Activated CD4-positive, alpha-beta memory T cell treated with anti-CD3 and anti-CD28 coated beads for 36 hours (primary cell): ENCODE measurements at regions not wholly inside any gene's neighbourhood (a gene's known extent, or its start where the extent isn't known, plus 50 kb on each side); places are given as distances from the start of the nearest gene placed in this dataset.

Experiments
- CTCF ChIA-PET: fragments of 350-600 bp; sonication (Branson Sonifier 250); formaldehyde crosslinking; loops from one replicate; lab custom pipeline; 2021; ENCODE audit warnings: antibody characterized with exemption, inconsistent platforms; lab: Charles Lee
- POLR2A ChIA-PET: fragments of 350-600 bp; sonication (Branson Sonifier 250); formaldehyde crosslinking; loops from one replicate; lab custom pipeline; 2021; ENCODE audit warnings: antibody characterized with exemption; lab: Charles Lee
- DNase-seq: peaks from one replicate; pipeline ENCODE4 v3.0.0-alpha.2; 2020
- H3K27ac Mint-ChIP-seq: one replicate; pipeline ENCODE4 v1.8.0; 2021; ENCODE audit warnings: mixed read lengths
- H3K27me3 Mint-ChIP-seq: one replicate; pipeline ENCODE4 v1.8.0; 2021; ENCODE audit warnings: mixed read lengths
- H3K36me3 Mint-ChIP-seq: one replicate; pipeline ENCODE4 v1.8.0; 2021; ENCODE audit warnings: mixed read lengths
- H3K4me1 Mint-ChIP-seq: one replicate; pipeline ENCODE4 v1.8.0; 2021; ENCODE audit warnings: low read depth, mixed read lengths
- H3K4me3 Mint-ChIP-seq: one replicate; pipeline ENCODE4 v1.8.0; 2021; ENCODE audit warnings: mild to moderate bottlenecking, mixed read lengths
- H3K9me3 Mint-ChIP-seq: one replicate; pipeline ENCODE4 v1.8.0; 2021; ENCODE audit warnings: mixed read lengths
- intact Hi-C: fragments of 100-400 bp; cut with micrococcal nuclease; formaldehyde crosslinking; loops from one replicate; pipeline ENCODE4 v1.15.1; 2023

DNA sequence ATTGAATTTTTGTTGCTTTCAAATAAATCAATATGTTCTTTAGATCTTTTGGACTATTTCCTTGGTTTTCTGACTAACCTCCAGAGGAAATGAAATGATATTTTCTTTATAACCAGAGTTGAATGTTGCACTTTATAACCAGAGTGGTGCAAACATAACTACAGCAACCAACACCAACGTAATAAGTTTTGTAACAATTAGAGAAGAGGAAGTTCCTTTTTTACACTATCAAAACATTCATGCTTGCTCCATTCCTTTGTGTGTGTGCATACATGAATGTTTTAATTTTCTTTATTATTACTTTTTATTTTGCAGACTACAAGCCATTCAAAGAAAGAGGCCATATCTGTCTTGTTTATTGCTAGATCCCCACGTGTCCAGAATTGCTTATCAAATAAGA is 193.0 kb upstream of the PPP3CA start:
- H3K27me3 Mint-ChIP-seq = peaks cover 5% of the 10 kb centered on the region
- no peak for DNase-seq
- POLR2A ChIA-PET = no interaction called here
- CTCF ChIA-PET = no interaction called here
- no peaks in the 10 kb centered on the region for H3K36me3 Mint-ChIP-seq
- no peak overlapping the region for H3K27ac Mint-ChIP-seq
- H3K4me3 Mint-ChIP-seq = no peak overlapping the region
- no peaks in the 10 kb centered on the region for H3K4me1 Mint-ChIP-seq
- intact Hi-C loops = no loop called here
- peaks cover 4% of the 10 kb centered on the region for H3K9me3 Mint-ChIP-seq

DNA sequence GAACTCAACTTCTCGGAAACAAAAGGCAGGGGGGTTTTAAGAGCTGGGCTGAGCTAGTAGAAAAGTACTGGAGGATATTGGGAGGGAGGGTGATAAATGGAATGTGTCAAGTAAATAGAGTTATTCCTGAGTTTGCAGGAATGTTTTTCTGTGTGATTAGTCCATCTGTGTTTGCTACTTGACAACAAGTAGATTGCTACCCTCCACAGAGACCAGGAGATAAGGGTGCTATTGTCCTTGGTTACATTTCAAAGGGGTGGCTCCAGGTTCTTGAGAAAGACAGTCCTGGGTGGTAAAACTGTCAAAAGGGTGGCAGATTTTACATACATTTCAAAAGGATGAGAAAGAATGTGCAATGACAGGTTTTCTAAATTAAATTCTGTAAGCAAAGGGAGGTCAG is 181.2 kb upstream of the PPP3CA start:
- intact Hi-C loops = loop anchor here (5.0 kb wide), 3 partner anchors 479 to 1436 kb away; no protein-coding TSS in a partner anchor
- H3K4me1 Mint-ChIP-seq = peaks cover 20% of the 10 kb centered on the region

DNA sequence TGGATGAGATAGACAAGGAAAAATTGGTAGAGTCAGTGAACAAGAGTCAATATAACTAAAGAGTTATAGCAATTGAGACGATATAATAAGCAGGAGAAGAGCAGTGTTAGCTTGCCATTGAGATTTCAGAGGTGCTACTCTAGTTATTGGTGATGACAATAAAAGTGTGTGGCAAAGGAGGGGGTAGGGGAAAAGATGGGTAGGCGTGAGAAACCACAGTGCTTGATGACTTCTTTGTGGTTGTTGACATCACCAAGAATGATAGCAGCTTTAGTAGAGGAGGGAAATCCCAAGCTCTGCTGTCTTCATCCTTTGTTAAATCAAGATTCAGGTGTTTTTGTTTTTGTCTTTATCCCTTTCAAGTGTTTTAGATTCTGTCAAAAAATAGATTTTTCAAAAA is 179.9 kb upstream of the PPP3CA start:
- Mint-ChIP-seq H3K4me3 (peak overlapping the region; percentile 12), H3K9me3 (no peaks in the 10 kb centered on the region), H3K27me3 (peaks cover 38% of the 10 kb centered on the region), H3K27ac (peak overlapping the region; percentile 30), H3K36me3 (peaks cover 3% of the 10 kb centered on the region), H3K4me1 (peaks cover 20% of the 10 kb centered on the region)
- CTCF ChIA-PET = interaction anchor here (1.1 to 2.3 kb wide), 3 partner anchors 108 to 358 kb away, joined by 3 to 8 read pairs (median 4); no protein-coding TSS in a partner anchor
- intact Hi-C loops = loop anchor here (1.0 to 5.0 kb wide), 8 partner anchors 12 to 1435 kb away; no protein-coding TSS in a partner anchor
- POLR2A ChIA-PET = interaction anchor here (0.6 to 1.6 kb wide), 3 partner anchors 9 to 179 kb away, joined by 3 to 7 read pairs (median 3); partner anchors contain the start of gene PPP3CA
- DNase-seq = peak; percentile 87

More for the DNA sequence above, 181.2 kb upstream of the PPP3CA start:
- POLR2A ChIA-PET = no interaction called here
- peaks cover 3% of the 10 kb centered on the region for H3K36me3 Mint-ChIP-seq
- H3K4me3 Mint-ChIP-seq = no peak overlapping the region
- H3K27me3 Mint-ChIP-seq = peaks cover 43% of the 10 kb centered on the region
- no peak overlapping the region for H3K27ac Mint-ChIP-seq
- DNase-seq = no peak
- CTCF ChIA-PET = no interaction called here
- H3K9me3 Mint-ChIP-seq = no peaks in the 10 kb centered on the region

DNA sequence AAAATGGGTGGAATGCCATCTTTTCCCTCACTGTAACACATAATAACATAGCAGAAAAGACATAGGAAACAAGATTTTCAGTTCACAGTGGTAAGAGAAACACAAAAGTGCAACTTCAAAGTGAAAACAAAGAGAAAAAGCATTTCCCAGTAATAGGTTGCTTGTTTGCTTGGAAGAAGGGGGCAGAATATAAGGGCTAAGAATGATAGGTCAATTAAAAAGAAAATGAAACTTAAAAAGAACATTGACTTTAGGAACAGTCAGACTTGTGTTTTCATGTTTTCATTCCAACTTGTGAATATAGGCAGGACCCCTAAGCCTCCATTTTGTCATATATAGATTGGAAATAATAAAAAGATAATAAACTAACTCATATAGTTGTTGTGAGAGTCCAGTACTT is 168.2 kb upstream of the PPP3CA start:
- Mint-ChIP-seq H3K36me3 (no peaks in the 10 kb centered on the region), H3K27ac (no peak overlapping the region), H3K27me3 (peaks cover 10% of the 10 kb centered on the region), H3K9me3 (no peaks in the 10 kb centered on the region), H3K4me1 (peaks cover 10% of the 10 kb centered on the region), H3K4me3 (no peak overlapping the region)
- intact Hi-C loops = loop anchor here (1.0 kb wide), 1 partner anchor 12 kb away; no protein-coding TSS in a partner anchor
- ChIA-PET POLR2A (no interaction called here), CTCF (no interaction called here)
- DNase-seq = no peak

DNA sequence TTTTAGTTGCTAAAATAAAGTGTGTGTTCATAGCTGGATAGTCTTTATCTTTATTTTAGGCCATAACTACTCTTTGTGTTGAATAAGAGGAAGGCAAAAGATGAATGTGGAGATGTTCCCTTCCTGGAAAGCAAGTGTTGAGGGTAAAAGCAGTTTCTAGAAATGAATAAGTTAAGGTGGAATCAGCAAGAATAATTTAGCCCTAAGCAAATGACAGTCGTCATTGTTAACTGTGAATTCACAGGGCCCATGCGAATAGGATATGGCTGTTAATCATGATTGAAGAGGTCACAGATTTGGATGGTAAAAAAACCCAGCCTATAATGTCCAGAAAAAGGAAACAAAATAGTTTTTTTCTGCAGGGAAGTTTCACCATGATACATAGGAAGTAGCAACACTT is 167.8 kb upstream of the PPP3CA start:
- CTCF ChIA-PET = no interaction called here
- POLR2A ChIA-PET = no interaction called here
- H3K4me3 Mint-ChIP-seq = no peak overlapping the region
- peaks cover 11% of the 10 kb centered on the region for H3K27me3 Mint-ChIP-seq
- DNase-seq = no peak
- no peaks in the 10 kb centered on the region for H3K9me3 Mint-ChIP-seq
- H3K27ac Mint-ChIP-seq = no peak overlapping the region
- no peaks in the 10 kb centered on the region for H3K36me3 Mint-ChIP-seq
- H3K4me1 Mint-ChIP-seq = peaks cover 10% of the 10 kb centered on the region
- intact Hi-C loops = loop anchor here (1.0 kb wide), 1 partner anchor 12 kb away; no protein-coding TSS in a partner anchor

DNA sequence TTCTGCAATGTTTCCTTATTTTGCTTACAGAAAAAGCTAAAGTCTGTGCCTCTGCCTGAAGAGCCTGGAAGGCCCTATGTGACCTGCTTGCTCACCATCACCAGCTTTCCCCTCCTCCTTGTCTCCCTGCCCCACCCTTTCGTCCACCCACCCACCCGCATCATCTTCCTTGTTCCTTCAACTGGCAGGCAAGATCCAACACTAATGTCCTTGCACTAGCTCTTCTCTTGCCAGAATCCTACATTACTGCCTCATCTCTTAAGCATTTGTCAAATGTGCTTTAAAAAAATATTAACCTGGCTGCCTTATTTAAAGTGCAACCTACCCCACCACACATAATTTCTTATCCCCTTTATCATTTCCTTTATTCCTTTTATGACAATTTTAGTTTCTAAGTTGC is 165.1 kb upstream of the PPP3CA start:
- H3K4me1 Mint-ChIP-seq = peaks cover 10% of the 10 kb centered on the region
- POLR2A ChIA-PET = no interaction called here
- H3K9me3 Mint-ChIP-seq = no peaks in the 10 kb centered on the region
- peaks cover 11% of the 10 kb centered on the region for H3K27me3 Mint-ChIP-seq
- no peak overlapping the region for H3K4me3 Mint-ChIP-seq
- no peak for DNase-seq
- CTCF ChIA-PET = no interaction called here
- no peak overlapping the region for H3K27ac Mint-ChIP-seq
- intact Hi-C loops = no loop called here
- no peaks in the 10 kb centered on the region for H3K36me3 Mint-ChIP-seq

DNA sequence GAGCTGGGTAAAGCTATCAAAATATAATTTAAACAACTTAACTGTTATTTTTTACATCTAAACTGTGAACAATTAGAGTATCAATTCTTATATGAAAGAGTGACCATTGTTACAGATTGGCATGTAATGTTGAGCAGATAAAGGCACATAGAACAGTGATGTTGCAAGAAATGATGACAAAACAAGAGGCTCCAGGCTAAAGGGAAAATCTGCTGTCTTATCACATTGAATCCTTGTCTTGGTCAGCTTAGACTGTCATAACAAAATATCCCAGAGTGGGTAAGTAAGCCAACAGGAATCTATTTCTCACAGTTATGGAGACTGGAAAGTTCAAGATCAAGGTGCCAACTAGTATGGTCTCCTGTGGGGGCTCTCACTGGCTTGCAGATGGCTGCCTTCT is 154.1 kb upstream of the PPP3CA start:
- CTCF ChIA-PET = no interaction called here
- H3K9me3 Mint-ChIP-seq = no peaks in the 10 kb centered on the region

DNA sequence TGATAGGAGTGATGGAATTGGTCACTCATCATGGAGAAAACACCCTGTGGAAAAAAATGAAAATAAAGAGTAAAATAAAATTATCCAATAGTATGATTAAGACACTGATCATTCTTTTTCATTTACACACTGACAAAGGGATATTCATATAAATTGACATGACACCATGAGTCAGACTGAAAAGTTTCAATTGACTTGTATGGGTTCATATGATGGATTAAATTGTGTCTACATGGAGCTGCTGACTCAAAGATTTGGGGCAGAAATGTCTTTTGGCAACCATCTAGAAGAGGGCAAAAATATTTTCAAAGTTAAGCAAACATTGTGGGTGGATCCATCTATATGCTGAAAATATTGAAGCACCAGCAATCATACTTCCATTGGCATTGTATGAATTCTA is 153.4 kb upstream of the PPP3CA start:
- H3K27ac Mint-ChIP-seq = no peak overlapping the region
- ChIA-PET POLR2A (no interaction called here), CTCF (no interaction called here)
- no peaks in the 10 kb centered on the region for H3K9me3 Mint-ChIP-seq
- no peaks in the 10 kb centered on the region for H3K36me3 Mint-ChIP-seq
- no peaks in the 10 kb centered on the region for H3K4me1 Mint-ChIP-seq
- no peak for DNase-seq
- intact Hi-C loops = no loop called here
- H3K27me3 Mint-ChIP-seq = peaks cover 1% of the 10 kb centered on the region
- H3K4me3 Mint-ChIP-seq = no peak overlapping the region

More for the DNA sequence above, 154.1 kb upstream of the PPP3CA start:
- Mint-ChIP-seq H3K27me3 (peaks cover 1% of the 10 kb centered on the region), H3K36me3 (no peaks in the 10 kb centered on the region), H3K4me1 (no peaks in the 10 kb centered on the region), H3K27ac (no peak overlapping the region), H3K4me3 (no peak overlapping the region)
- no peak for DNase-seq
- POLR2A ChIA-PET = no interaction called here
- intact Hi-C loops = no loop called here

DNA sequence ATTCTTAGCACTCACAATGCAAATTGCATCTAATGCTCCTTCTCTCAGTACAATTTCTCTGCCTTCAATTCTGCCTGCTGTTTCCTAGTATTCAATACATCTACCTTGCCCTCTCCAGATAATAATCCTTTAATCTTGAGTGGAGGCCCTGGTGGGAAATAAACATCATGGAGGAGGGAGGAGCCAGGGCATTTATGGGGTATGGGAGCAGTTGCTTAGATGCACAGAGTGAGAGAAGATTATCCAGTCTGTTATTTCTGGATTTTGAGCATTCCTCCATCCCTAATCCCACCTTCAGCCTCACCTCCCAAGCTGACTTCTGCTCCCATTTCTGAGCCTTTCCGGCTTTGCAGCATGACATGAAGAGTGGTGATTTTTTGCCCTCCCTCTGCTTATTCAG is 127.9 kb upstream of the PPP3CA start:
- CTCF ChIA-PET = no interaction called here
- H3K36me3 Mint-ChIP-seq = no peaks in the 10 kb centered on the region
- no peak for DNase-seq

DNA sequence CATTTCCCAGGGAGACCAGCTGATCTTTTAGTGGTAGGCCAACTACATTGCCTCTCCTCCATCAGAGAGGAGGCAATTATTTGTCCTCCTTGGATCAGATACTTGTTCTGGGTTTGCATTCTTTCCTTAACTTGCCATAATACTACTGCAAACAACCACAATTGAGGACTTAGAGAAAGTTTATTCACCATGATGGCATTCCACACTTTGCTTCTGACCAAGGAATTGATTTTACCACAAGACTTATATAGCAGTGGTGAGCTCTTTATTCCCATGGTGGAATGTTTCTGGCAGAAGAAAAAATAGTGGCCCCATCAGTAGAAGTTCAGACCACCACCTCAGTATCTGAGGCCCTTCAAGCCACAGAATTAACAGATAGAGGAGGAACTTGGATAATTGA is 123.9 kb upstream of the PPP3CA start:
- H3K4me1 Mint-ChIP-seq = no peaks in the 10 kb centered on the region
- ChIA-PET POLR2A (no interaction called here), CTCF (no interaction called here)
- H3K27me3 Mint-ChIP-seq = peaks cover 5% of the 10 kb centered on the region
- no peak overlapping the region for H3K27ac Mint-ChIP-seq
- no peaks in the 10 kb centered on the region for H3K9me3 Mint-ChIP-seq
- intact Hi-C loops = no loop called here
- no peak overlapping the region for H3K4me3 Mint-ChIP-seq
- no peak for DNase-seq
- no peaks in the 10 kb centered on the region for H3K36me3 Mint-ChIP-seq

More for the DNA sequence above, 127.9 kb upstream of the PPP3CA start:
- H3K4me1 Mint-ChIP-seq = no peaks in the 10 kb centered on the region
- intact Hi-C loops = no loop called here
- no peak overlapping the region for H3K4me3 Mint-ChIP-seq
- H3K27ac Mint-ChIP-seq = no peak overlapping the region
- POLR2A ChIA-PET = no interaction called here
- no peaks in the 10 kb centered on the region for H3K9me3 Mint-ChIP-seq
- peaks cover 3% of the 10 kb centered on the region for H3K27me3 Mint-ChIP-seq

DNA sequence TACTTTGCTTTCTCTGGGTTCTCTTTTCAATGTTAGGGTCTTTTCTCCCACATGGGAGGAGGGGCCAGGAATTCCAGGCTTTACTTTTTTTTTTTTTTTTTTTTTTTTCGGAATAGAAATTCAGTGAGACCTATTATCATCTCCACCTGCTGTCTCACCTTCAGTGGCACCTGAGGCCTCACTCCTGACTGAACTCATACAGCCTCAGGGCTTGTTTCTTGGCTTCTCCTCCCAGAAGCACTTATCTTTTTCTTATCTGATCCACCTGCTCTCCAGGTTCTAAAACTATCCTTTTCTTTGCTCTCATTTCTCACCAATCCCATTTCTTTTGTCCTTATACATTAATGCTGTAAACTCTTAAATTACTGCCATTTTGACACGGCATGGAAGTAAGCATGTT is 117.3 kb upstream of the PPP3CA start:
- no peaks in the 10 kb centered on the region for H3K4me1 Mint-ChIP-seq
- H3K27me3 Mint-ChIP-seq = peaks cover 17% of the 10 kb centered on the region
- intact Hi-C loops = no loop called here
- H3K27ac Mint-ChIP-seq = no peak overlapping the region
- no peak overlapping the region for H3K4me3 Mint-ChIP-seq
- no peaks in the 10 kb centered on the region for H3K36me3 Mint-ChIP-seq
- peaks cover 11% of the 10 kb centered on the region for H3K9me3 Mint-ChIP-seq
- DNase-seq = no peak
- POLR2A ChIA-PET = no interaction called here
- CTCF ChIA-PET = no interaction called here

DNA sequence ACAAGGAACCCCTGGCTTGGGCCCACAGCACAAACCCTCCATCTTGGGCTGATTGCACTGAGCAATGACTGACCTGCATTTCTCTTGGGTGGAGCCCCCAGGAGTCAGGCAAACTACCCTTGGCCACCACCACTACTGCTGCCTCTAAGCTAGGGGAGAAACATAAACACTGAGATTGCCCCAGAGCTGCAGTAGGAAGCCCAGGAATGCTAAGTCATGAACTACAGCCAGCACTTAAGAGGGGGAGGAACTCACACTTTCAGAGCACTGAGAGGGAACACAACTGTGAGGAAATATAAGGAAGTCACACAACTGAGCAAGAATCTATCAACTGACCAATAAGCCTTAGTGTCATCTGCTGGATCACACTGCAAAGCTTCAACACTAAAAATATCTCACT is 111.6 kb upstream of the PPP3CA start:
- Mint-ChIP-seq H3K36me3 (no peaks in the 10 kb centered on the region), H3K9me3 (peaks cover 15% of the 10 kb centered on the region), H3K27me3 (peaks cover 25% of the 10 kb centered on the region), H3K4me1 (no peaks in the 10 kb centered on the region), H3K4me3 (no peak overlapping the region), H3K27ac (no peak overlapping the region)
- intact Hi-C loops = no loop called here
- ChIA-PET POLR2A (no interaction called here), CTCF (no interaction called here)
- DNase-seq = no peak

DNA sequence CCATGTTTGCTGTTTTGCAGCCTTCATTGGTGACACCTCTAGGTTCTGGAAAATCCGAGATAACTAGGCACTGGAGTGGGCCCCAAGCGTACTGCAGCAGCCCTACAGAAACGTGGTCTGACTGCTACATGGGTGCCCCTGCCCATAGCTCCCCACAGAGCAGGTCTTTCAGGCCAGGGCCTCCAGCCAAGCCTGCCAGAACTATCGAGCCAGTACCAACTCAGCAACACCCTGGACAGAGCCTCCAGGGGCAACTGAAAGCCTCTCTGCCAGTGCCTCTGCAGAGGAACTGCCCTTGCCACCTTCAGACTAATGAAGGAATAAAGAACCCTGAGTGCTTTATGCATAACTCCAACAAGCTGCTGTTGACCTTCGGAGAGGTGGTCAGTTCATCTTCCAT is 111.1 kb upstream of the PPP3CA start:
- Mint-ChIP-seq H3K4me1 (no peaks in the 10 kb centered on the region), H3K4me3 (no peak overlapping the region), H3K9me3 (peaks cover 15% of the 10 kb centered on the region), H3K36me3 (no peaks in the 10 kb centered on the region), H3K27me3 (peaks cover 26% of the 10 kb centered on the region), H3K27ac (no peak overlapping the region)
- no peak for DNase-seq
- intact Hi-C loops = no loop called here
- POLR2A ChIA-PET = no interaction called here
- CTCF ChIA-PET = no interaction called here
